Lung microvascular endothelial cell (primary cell): ENCODE measurements at regions not wholly inside any gene's neighbourhood (a gene's known extent, or its start where the extent isn't known, plus 50 kb on each side); places are given as distances from the start of the nearest gene placed in this dataset.
"Not testable (repeated sequence)": the region's sequence is repeated elsewhere in the genome, so short reads cannot be mapped to it uniquely, and the experiment has no call there.

Experiments used
- DNase-seq, 2 donors: peaks; one replicate each; pipeline versions ENCODE4 v3.0.0 to v3.0.0-alpha.2; 2010; ENCODE audit warnings: low read depth in 2 of 2

DNA sequence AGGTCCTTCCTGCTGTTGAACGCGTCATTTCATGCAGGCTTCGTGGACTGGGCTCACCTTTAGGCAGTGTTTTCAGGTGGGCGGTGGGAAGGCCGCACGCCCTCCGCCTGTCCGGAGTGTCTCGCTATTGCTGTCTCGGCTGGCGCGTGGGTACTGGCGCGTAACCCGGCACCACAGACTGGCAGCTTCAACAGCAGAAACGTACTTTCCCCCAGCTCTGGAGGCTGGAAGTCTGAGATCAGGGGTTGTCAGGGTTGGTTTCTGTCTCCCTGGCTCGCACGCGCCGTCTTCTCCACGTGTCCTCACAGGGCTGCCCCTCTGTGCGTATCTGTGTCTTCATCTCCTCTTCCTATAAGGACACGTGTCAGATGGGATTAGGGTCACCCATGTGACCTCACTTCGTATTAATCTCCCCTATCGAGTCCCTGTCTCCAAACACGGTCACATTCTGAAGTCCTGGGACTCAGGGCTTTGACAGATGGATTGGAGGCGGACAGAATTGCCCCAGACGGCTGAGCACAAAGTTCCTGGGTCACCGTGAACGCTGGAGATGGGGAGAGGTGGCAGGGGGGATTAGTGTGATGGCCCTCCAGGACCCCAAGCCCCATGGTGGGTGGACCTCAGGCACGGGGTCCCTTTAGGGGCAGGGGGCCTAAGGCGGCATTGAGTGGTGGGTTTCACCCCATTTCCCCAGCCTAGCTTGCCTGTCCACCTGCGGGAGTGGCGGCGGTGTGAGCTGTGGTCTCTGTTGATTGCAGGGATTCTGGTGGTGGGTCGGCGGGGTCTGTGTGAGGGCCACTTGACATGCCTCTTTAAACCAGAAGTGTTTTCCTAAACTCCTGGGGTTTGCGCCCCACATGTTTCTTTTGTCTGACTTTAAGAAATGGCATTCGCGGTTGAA lies 83.4 kb upstream of the LRPAP1 start:
- DNase-seq, result no peak

DNA sequence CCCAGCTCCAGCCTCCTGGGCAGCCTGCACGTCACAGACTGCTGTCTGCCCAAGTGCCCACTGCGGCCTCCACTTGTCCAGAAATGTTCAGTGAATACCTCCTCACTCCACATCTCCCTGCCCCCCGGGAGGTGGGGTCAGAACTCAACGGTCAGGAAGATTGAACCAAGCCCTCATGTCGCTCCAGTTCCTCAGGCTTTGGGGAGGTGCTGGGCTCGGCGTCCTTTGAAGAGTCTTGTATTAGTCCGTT lies 82.4 kb upstream of the LRPAP1 start:
- no peak for DNase-seq

DNA sequence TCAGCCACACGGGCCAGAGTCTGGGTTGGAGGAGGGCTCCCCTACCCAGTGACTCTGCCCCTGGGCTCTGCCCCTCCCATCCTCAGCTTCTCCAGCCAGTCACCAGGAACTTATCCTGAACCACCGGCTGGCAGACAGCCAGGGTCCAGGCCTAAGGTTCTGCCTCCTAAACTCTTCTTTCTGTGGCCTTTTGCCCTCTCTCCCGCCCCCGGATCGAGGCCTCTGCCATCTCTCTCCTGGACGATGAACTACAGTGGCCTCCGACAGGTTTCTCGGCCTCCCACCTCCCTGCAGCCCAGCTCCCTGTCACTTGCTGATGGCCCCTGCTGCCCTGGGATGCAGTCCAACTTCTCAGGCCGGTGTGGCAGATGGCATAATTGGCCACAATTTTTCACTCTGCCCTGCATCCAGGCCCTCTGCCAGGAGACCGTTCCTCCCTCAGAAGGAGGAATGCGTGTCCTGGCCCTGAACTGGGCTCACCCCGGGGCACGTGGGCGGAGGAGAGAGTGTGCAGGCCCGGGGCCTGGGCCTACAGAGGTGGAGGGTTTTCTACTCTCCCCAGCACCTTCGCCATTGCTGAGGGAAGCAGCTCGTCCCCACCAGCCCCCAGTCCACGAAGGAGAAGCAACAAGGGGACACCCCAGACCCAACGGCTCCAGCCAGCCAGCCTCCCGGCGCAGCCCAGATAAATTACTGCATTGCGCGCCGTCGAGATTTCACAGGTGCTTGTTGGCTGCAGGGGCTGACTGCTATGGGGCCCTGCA lies 81.9 kb upstream of the LRPAP1 start:
- DNase-seq, result no peak

DNA sequence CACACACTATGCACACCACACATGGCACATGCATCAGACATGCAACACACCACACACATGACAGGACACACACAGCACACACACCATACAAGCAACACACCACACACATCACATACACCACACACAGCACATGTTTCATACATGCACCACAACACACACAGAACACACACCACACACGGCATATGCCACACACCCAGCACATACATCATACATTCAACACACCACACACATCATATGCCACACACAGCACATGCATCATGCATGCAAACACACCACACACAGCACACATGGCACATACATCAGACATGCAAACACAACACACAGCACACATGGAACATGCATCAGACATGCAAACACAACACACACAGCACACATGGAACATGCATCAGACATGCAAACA lies 80.7 kb upstream of the LRPAP1 start:
- no peak for DNase-seq

DNA sequence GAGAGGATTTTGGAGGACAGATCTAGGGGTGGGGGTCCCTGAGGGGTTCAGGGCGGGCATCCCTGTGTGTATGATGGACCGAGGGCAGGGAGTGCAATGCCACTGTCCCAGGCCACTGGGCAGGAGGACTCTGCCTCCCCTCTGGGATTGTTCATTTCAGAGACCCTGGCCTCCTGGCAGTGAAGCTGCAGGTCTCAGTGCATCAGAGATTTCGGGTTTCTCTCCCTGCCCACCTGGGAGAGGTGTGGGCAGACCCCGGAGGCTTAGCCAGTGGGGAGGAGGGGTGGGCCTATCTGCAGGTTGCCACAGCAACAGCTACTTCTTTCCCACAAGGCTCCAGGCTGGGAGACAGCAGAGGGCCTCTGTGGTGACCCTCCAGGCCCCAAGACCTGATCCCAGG lies 80.1 kb upstream of the LRPAP1 start:
- no peak for DNase-seq

DNA sequence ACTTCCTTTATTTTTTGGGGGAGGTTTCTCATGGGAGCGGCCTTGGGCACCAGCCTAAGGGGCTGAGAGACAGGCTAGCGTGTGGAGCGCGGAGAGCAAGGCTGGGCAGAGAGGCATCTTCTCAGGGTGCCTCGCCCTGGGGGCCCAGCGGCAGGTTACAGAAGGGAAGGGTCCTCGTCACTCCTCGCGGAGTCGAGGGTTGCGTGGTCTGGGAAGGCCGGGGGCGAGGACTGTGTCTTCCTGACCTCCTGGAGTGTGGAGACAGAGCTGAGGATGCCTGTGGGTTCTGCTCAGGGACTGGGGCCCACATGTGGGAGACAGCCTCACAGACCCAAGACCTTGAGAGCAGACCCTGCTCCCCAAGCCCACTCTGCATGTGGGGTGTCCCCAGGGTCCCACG lies 79.6 kb upstream of the LRPAP1 start:
- DNase-seq, result no peak

DNA sequence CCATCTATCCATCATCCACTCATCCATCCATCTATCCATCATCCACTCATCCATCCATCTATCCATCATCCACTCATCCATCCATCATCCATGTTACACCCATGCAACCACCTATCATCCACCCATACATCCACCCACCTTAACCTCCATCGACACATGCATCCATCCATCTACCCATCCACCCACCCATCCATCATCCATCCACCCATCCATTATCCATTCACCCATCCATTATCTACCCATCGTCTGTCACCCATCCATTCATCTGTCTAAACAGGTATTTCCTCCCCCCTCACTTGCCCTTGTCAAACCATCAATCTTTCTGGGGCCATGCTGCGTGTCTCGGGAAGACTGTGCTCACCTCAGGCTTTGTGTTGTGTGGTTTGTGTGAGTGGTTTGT lies 78.6 kb upstream of the LRPAP1 start:
- DNase-seq, result not testable (repeated sequence)

DNA sequence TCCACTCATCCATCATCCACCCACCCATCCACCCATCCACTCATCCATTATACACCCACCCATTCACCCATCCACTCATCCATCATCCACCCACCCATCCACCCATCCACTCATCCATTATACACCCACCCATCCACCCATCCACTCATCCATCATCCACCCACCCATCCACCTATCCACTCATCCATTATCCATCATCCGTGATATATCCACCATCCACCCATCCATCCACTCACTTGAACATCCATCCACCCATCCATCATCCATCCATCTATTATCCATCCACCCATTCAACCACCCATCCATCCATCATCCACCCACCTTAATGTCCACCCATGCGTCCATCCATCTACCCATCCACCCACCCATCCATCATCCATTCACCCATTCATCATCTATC lies 77.7 kb upstream of the LRPAP1 start:
- not testable (repeated sequence) for DNase-seq

DNA sequence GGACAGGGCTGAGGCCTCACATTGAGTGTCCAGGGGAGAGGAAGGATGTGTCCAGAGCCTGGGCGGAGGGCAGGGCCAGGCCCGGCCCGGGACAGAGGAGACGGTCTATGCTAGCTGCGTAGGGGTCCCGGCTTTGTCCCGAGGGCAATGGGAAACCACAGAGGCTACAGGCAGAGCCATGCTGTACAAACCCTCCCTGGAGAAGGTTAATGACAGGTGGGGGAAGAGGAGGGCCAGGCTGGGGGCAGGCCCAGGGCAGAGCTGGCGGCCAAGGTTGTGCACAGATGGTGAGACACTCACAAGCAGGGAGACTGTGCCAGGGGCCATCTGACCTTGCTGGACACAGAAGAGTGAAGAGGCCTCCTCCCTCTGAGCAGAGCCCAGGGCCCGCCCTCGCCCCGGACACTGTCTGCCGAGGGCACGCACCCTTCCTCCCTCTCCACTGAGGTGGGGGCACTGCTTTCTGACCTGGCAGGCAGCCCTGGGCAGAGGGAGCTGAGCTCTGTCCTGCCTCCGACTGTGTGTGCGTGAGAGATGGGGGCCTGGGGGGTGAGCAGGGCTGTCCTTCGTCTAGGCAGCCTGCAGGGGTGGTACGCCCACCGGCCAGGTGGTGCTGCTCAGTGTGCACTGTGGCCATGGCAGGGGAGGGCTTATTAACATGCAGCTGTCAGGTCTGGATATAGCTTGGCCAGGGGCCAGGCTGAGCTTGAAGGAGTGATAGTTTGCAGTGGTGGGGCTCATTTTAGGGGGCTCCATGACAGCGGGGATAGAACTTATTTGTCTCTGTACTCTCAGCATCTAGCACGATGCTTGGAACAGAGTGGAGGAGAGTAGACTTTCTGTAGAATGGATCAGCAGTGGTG lies 75.7 kb upstream of the LRPAP1 start:
- DNase-seq, result no peak

DNA sequence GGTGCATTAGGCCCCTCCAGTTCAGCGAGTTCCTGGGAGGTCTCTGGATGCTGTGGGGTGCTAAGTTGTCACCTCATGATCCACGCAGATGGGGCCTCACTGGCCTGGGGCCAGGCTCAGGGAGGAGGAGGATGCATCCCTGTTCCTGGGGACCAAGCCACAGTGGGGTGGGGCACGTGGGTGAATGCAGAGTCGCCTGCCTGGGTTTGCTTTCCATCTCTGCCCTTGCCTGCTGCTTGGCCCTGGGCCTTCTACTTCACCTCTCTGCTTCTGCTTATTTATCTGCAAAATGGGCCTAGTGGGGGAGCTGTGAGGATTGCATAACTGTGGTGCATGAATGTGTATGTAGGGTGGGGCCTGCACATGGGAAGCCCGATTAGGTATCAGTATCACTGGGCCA lies 74.6 kb upstream of the LRPAP1 start:
- DNase-seq, result not testable (repeated sequence)

DNA sequence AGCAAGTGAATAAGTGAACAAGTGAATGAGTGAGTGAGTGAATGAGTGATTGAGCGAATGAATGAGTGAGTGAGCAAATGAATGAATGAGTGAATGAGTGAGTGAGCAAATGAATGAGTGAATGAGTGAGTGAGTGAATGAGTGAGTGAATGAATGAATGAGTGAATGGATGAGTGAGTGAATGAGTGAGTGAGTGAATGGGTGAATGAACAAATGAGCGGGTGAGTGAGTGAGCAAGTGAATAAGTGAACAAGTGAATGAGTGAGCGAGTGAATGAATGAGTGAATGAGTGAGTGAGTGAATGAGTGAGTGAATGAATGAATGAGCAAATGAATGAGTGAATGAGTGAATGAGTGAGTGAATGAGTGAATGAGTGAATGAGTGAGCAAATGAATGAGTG lies 74.0 kb upstream of the LRPAP1 start:
- not testable (repeated sequence) for DNase-seq

DNA sequence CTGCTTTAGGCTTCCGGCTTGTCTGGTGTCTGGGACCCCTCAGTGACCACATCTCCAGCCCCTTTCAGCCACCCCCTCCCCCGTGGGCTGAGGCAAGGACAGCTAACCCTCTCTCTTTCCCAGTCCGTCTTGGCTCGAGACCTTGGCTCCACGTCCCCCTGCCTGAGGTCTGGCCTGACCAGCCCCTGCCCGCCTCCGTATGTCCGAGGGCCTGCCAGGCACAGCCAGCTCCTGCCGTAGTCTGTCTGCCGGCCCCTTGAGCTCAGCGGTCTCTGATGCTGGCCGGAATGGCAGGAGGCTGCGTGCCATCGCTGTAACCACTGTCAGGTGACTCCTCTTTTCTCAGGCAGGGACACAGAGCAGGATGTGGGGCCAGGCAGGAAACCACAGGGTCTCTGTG lies 73.3 kb upstream of the LRPAP1 start:
- DNase-seq, result no peak

DNA sequence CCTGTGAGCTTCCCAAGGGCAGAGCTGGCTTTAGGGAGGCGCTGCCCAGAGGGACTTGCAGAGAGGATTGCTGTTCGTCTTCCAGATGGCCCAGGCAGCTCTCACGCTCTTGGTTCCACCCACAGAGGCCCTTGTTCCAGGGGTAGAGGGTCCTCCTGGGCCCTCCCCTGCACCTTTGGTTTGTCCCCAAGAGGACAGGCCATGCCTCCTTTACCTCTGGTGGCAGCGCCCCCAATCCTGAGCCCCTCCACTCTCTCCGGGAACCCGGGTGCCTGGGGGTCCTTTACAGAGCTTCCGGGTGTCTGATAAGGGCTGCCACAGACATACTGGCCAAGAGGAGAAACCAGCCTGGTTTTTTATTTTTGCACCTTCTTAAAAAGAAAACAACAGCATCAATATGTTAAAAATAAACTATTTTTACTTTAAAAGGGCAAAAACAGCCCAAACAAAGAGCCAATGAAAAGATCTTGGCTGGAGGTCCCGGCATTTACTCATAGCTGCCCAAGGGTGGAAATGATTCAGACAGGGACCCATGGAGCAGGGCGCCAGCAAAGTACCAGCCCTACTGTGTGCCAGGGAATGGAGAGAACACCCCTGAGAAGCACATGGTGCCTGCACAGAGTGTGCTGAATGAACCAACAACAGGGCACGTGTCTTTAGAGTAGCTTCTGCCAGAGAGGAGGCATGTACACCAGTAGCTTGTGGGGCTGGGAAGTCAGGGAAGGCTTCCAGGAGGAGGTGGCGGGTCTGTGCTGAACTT lies 70.8 kb upstream of the LRPAP1 start:
- not testable (repeated sequence) for DNase-seq

DNA sequence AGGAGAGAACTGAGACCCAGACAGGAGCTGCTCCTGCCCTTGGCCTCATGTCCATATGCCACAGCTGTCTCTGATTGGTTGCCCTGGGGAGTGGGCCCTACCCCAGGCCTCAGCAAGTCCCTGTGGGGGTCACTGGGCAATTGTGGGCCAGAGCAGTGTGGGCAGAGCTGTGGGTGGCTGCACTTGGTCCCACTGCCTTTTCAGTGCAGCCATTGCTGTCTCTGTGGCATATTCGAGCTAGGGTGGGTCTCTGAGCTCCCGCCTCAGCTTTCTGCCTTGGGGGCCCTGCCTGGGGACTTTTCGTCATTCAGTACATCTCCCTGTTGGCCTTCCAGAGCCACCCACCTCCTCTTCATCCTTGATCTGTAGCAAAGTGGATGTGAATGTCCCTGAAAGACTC lies 69.8 kb upstream of the LRPAP1 start:
- no peak for DNase-seq

DNA sequence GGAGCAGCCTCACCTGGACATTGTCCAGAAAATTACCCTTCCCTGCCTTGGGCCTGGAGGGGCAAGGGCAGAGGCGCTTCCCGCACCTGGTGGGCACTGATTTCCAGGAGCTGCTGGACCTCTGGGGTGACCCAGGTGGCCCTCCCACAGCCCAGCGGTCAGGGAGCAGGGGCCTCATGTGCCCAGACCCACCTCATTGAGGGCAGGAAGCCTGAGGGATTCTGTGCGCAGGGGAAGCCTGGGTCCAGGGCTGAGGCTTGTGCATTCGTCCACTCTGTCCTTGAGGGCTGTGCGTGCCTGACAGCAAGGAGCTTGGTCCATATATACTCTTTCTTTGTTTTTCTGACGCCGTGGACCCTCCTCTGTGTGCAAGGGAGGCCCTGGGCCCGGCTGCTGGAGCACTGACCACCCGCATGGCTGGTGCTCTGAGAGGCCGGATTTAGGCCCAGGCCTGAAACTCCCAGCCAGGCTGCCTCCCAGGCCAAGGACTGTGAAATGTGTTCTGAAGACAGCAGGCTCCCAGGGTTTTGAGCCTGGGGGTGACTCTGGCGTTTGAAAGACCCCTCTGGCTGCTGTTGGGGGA lies 69.0 kb upstream of the LRPAP1 start:
- DNase-seq, result not testable (repeated sequence)

DNA sequence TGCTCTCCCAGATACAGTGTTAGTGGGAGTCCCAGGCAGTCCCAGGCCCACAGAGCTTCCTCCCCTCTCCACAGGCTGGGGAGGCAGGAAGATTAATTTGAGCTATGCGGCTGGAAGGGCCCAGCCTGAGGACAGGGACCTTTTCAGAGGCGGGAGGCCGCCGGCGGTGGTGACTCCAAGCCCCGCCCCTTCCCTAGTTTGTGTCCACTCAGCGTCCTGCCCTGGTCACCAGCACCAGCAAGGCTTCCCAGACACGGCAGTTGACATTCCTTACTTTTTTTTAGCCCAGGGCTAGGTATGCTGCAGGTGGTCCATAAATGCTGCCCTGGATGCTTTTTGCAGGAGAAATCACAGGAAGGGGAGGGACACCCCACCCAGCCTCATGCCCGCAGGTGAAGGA lies 67.7 kb upstream of the LRPAP1 start:
- no peak for DNase-seq

DNA sequence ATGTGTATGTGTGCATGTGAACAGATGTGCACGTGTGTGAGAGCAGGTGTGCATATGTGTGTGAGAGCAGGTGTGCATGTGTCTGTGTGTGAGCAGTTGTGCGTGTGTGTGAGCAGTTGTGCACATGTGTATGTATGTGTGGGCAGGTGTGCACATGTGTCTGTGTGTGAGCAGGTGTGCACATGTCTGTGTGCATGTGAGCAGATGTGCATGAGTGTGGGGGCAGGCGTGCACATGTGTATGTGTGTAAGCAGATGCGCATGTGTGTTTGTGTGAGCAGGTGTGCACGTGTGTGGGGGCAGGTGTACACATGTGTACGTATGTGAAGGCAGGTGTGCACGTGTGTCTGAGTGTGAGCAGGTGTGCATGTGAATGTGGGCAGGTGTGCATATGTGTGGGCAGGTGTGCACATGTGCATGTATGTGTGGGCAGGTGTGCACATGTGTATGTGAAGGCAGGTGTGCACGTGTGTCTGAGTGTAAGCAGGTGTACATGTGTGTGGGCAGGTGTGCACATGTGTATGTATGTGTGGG lies 66.5 kb upstream of the LRPAP1 start:
- DNase-seq, result no peak

DNA sequence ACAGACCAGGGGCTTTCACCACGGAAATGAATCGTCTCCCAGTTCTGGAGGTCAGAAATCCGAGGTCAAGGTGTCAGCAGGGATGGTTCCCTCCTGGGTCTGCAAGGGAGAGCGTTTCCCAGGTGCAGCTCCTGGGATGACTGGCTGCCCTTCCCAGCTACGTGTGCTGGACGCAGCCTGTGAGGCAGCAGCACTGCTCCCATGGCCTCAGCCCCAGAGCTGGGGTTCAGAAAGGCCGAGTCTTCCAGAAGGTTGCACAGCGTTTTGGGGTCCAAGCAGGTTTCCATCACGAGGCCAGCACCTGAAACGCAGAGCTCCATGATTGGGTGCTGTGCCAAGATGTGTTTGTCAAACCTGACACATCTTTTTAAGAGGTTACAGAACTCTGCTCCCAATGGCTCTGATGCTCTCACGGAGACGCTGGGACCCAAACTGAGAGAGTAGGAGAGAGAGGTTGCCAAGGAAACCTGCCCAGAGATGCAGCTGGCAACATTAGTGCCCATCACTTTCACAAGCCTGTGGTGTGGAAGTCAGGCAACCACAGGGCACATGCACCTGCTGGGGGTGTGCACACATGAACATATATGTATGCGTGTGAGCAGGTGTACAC lies 65.8 kb upstream of the LRPAP1 start:
- DNase-seq, result not testable (repeated sequence)

DNA sequence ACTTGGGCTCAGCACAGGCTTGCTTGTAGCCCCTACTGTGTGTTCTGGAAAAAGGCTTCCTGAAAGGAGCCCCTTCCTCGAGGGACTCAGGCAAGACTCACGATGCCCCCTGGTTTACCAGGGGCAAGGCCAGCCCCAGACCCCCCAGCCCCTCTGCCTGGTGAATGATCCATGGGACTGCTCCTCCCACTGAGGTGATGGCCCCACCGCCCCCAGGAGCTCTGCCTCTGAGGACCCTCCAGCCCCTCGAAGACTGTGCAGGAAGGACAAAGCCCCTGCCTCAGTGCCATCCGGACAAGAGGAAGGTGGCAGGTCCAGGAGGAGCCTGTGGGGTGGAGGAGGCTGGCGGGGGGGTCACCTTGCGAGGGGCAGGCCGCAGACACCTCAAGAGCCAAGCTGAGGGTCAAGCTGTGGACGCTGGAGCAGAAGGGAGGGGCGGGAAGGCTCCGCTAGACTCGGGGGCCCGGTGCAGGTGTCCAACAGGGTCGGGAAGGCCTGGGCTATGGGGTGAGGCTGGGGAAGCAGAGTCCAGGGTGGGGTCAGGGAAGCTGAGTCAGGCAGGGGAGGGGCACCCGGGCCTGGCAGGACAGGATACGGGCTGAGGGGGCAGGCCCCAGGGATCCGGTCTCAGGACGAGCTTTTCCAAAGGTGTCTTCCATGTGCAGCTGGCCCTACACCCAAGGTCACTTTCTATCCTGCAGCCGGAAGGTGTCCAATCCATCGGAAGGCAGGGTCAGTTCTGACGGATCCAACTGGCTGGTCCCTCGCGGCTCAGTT lies 64.9 kb upstream of the LRPAP1 start:
- peak in 1 of 2 donors; percentile 38 for DNase-seq
